ENCODE measurements at regions not wholly inside any gene's neighbourhood (a gene's known extent, or its start where the extent isn't known, plus 50 kb on each side); places are given as distances from the start of the nearest gene placed in this dataset.
A peak's percentile ranks its signal among the peaks of the same experiment; 100 is the strongest.

DNA sequence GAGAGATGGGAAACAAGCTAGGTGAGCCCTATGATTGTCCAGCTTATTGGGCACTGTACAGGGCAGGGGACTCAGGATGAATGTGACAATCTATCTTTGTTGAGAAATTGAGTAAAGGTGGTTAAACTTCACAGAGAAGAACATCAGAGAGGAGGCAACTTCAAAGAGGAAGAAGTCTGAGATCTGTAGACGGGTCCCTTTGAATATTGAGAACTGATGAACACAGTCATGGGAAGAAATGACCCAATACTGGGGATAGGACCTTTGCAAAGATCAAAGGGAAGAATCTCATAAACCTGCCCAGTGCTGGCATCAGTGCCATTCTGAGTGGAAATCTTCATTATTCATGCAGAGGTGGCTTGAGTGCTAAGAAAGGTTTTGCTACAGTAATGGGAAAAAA, 569.7 kb upstream of the KCNMB2 start:
- no peak for DNase-seq (ENCODE audit: low read depth)

GRCh38 chr3:177968891-177969290, 567.3 kb upstream of the KCNMB2 start:
- DNase-seq (ENCODE audit: low read depth): peak; percentile 23

DNA sequence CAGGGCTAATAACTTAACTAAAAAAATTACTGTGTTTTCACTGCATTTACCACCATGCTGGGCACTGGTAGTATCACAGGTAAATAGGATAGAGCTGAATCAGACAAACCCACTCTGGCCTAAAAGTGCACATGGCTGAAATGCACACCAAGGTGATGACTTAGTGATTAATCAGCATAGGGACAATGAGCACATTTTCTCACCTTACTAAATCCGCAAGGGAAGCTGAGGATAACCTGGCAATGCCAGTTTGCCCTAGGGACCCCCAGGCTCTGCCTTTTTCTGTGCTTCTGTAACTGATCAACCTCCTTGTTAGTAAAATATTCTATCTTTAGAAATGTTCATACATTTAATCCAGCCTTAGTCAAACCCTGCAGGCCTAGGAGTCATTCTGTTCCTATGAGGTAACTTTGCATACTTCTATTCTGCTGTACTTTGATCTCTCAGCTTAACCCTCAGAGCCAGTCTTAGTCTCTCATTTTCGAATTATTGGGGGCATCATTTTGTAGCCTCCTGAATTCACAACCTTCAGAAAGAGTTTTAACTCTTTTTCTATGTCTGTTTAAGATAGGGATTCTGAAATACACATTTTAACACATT, 562.9 kb upstream of the KCNMB2 start:
- peak; percentile 20 for DNase-seq (ENCODE audit: low read depth)

- no peak for DNase-seq (ENCODE audit: low read depth)
Measured at GRCh38 chr3:177976241-177976640, 560.0 kb upstream of the KCNMB2 start.

- no peak for DNase-seq (ENCODE audit: low read depth)
Measured at GRCh38 chr3:177976866-177977265, 559.4 kb upstream of the KCNMB2 start.

DNA sequence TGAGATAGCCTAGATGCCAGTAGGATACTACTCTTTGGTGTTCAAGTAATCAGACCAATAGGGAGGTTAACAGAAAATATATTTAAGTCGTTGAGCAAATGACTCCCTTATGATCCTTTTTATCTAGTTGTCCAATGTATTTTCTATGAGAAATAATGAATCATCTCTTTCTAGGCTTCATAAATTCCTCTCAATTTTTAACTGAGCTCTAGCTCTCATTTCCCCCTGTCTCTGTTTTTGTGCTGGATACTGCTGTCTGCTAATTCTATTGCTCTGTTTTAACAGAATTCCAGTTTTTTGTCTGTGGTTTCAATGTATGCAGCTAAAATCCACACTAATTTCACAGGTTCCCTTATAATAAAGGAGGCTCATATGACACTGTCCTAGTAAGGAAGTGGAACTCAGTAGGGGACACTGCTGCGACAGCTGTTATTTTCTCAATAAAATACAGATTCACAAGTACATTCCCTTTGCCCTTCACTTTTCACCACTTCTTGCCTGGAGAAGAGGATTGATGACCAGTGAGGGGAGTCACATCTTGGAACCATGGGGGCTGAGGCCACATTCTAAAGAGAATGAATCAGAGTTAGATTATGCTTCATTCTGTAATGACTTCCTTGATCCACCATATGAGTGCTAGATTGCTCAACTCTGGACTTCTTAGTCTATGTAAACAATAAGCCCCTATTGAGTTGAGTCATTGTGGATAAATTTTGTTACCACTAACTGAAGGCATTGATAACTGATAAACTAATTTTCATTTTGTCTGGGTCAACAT, 558.7 kb upstream of the KCNMB2 start:
- DNase-seq (ENCODE audit: low read depth): peak; percentile 95

DNA sequence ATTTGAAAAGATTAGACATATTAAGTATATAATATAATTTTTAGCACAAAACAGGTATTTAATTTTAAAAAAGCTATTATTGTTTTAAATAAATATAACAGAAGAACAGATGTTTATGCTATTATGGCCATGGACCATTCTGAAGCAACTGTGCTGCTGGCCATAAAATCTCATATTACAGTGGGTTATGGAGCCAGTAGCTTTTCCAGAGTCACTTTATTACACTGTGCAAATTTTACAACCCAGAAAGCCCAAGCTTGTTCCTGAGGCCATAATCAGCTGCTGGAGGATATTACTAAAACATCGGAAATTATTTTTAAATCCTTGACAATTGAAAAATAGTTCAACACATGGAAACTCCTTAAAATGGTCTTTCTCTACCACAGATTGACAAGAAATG, 557.3 kb upstream of the KCNMB2 start:
- DNase-seq (ENCODE audit: low read depth): no peak

DNA sequence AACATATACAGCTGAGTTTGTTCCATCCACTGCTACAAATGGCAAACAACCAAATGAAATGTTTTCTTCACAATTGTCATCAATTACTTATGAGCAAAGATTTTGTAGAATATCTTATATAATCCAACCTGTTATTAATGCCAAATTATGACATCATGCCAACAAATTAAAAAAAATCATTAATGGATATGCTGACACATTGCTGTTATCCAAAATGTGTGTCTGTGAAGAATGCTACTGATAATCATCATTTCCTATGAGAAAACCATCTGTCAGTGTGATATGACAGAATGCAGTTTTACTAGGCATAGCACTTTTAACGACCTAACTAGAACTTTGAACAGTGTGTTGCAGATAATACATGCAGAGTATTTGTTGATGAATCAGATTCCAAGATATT, 556.5 kb upstream of the KCNMB2 start:
- no peak for DNase-seq (ENCODE audit: low read depth)

- no peak for DNase-seq (ENCODE audit: low read depth)
Measured at GRCh38 chr3:177981576-177981975, 554.7 kb upstream of the KCNMB2 start.

- DNase-seq (ENCODE audit: low read depth): peak; percentile 22
Measured at GRCh38 chr3:177982034-177982433, 554.2 kb upstream of the KCNMB2 start.

- no peak for DNase-seq (ENCODE audit: low read depth)
Measured at GRCh38 chr3:177983320-177983719, 552.9 kb upstream of the KCNMB2 start.

- DNase-seq (ENCODE audit: low read depth): no peak
Measured at GRCh38 chr3:177992993-177993970, 543.0 kb upstream of the KCNMB2 start.

GRCh38 chr3:177994976-177995375, 541.3 kb upstream of the KCNMB2 start:
- no peak for DNase-seq (ENCODE audit: low read depth)

DNA sequence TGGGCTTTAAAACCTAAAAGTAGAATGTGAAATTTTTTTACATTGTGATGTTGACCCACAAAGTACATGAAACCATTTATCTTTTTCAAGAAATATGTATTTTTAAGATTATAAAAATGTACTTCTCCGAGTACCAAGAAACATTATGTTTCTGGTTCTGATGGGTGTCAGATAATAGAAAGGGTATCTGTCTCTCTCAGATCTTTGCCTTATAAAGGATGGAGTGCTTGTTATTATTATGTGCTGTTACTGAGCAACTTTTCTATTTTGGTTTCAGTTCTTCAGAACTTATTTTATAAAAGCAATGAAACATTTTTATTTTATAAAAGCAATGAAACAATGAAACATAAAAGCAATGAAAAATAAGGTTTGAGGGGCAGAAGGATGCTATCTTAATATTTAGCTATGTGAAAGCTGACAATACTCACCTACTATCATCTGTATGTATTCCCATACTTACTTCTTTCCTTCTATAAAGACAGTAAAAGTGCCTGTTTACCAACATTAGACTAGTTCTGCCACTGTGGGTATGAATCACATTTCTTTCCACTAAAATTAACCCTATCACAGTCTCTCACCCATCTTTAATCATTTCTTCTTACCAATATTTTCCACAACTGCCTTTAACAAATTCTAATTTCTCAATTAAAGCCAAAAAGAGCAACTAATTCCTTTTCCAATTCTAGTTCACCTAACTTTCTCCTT, 540.7 kb upstream of the KCNMB2 start:
- no peak for DNase-seq (ENCODE audit: low read depth)

DNA sequence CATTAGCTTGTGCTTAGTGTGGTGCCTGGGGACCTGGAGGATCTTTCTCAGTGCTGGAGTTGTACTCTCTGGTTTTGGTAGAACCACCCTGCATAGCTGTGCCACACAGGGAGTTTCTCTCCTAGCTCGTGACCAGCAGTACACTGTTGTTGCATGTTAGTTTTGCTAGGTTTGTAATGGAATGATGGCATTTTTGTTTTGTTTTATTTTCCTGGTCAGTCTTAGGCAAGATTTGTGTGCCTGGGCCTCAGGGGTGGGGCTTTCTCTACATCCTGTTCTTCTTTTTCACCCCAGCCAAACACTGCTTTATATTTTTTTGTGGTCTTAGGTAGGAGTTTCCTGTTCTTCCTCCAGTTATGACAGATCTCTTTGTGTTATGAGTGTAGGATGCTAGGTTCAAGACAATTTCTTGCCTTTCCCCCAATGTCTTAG, 534.5 kb upstream of the KCNMB2 start:
- peak; percentile 44 for DNase-seq (ENCODE audit: low read depth)

DNA sequence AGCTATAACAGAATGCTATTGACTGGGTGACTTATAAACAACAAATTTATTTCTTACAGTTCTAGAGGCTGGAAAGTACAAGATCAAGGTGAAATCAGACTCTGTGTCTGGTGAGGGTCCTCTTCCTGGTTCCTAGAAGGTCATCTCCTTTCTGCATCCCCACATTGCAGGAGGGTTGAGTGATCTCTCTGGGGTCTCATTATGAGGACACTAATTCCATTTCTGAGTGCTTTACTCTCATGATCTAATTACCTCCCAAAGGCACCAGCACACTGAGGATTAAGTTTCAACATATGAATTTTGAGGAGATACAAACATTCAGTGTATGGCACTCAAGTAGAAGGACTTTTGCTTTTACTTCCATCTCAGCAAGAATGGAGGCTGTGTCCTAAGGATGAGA, 534.1 kb upstream of the KCNMB2 start:
- no peak for DNase-seq (ENCODE audit: low read depth)

- no peak for DNase-seq (ENCODE audit: low read depth)
Measured at GRCh38 chr3:178003756-178004155, 532.5 kb upstream of the KCNMB2 start.

- no peak for DNase-seq (ENCODE audit: low read depth)
Measured at GRCh38 chr3:178005961-178006360, 530.3 kb upstream of the KCNMB2 start.

DNA sequence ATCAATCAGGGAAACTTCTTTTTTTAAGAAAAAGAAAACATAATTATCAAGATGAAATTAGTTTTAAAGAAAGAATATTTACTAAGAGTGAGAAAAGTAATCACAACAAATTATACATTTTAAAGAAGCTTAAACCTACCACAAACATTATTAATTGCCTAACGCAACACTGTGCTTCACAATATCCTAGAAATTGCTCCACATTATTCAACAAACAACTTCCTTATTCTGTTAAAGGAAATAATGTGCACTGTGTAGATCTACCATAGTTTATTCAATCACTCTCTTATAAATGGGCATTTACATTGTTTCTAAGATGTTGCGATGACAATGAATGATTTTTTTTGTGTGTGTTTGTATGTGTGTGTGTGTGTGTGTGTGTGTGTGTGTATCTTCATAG, 525.9 kb upstream of the KCNMB2 start:
- no peak for DNase-seq (ENCODE audit: low read depth)

- DNase-seq (ENCODE audit: low read depth): no peak
Measured at GRCh38 chr3:178019645-178020044, 516.6 kb upstream of the KCNMB2 start.

DNA sequence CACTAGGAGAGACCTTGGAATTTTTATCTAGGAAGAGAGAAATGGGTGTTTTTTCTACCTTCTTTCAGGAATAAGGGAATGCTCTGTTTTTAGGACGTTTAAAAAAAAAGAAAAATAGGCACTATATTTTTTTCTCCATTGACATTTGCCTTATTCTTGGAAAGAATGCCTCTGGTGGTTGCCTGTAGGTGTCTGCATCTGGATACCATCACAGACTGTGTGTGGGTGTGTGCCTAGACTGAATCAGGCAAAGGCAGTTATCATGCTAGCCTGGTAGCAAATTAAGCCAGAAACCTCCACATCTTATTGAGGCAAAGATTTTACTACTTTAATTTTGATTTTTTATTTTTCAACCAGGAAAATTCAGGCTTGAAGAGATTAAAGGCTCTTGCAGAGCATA, 513.6 kb upstream of the KCNMB2 start:
- no peak for DNase-seq (ENCODE audit: low read depth)

All from HT1080 (cell line).